Neural progenitor cell (in vitro differentiated cells): ENCODE measurements at regions not wholly inside any gene's neighbourhood (a gene's known extent, or its start where the extent isn't known, plus 50 kb on each side); places are given as distances from the start of the nearest gene placed in this dataset.

ENCODE experiments used
- EZH2 ChIP-seq: fragments of 200-600 bp; sonication (generic); IDR thresholded peaks from 2 replicates; pipeline ENCODE4 v1.6.1; 2017; ENCODE audit warnings: antibody characterized with exemption, mild to moderate bottlenecking, moderate library complexity
- EZH2phosphoT487 ChIP-seq: fragments of 200-600 bp; sonication (generic); IDR thresholded peaks from 2 replicates; pipeline ENCODE4 v1.6.1; 2017; ENCODE audit warnings: antibody characterized with exemption
- TF ChIP-seq, protein P1 (sequence below): fragments of 200-600 bp; sonication (generic); IDR thresholded peaks from 2 replicates; pipeline ENCODE4 v1.5.1; 2017; ENCODE audit warnings: antibody characterized with exemption, mild to moderate bottlenecking

DNA sequence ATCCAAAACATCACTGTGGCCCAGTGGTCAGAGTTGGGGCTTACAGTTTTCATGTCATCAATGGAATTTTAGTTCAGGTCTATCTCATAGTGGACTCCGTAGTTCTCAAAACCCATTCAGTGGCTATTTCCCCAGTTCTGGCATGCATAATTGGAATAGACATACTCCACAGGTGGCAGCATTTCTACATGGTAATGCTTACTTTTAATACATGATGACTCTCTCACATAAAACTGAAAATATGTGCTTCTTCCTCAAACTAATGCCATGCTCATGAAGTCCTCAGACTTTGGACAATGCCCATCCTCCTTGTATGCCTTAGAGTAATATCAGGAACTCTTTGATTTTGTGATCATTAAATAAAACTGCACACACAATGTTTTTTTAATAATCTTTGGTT lies 857.4 kb upstream of the GOT2 start:
- TF ChIP-seq, protein P1, sequence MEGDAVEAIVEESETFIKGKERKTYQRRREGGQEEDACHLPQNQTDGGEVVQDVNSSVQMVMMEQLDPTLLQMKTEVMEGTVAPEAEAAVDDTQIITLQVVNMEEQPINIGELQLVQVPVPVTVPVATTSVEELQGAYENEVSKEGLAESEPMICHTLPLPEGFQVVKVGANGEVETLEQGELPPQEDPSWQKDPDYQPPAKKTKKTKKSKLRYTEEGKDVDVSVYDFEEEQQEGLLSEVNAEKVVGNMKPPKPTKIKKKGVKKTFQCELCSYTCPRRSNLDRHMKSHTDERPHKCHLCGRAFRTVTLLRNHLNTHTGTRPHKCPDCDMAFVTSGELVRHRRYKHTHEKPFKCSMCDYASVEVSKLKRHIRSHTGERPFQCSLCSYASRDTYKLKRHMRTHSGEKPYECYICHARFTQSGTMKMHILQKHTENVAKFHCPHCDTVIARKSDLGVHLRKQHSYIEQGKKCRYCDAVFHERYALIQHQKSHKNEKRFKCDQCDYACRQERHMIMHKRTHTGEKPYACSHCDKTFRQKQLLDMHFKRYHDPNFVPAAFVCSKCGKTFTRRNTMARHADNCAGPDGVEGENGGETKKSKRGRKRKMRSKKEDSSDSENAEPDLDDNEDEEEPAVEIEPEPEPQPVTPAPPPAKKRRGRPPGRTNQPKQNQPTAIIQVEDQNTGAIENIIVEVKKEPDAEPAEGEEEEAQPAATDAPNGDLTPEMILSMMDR: no peak
- TF ChIP-seq EZH2 (no peak), EZH2phosphoT487 (no peak)
